C4-2B (cell line): ENCODE measurements at regions not wholly inside any gene's neighbourhood (a gene's known extent, or its start where the extent isn't known, plus 50 kb on each side); places are given as distances from the start of the nearest gene placed in this dataset.

Experiments
- ZFX ChIP-seq: fragments of 450-650 bp; IDR thresholded peaks from 2 replicates; pipeline ENCODE4 v1.6.1; 2017
- TF ChIP-seq, protein P1 (sequence below): fragments of 450-650 bp; conservative IDR thresholded peaks from 2 replicates; pipeline ENCODE4 v1.5.1; 2017; ENCODE audit warnings: mild to moderate bottlenecking

DNA sequence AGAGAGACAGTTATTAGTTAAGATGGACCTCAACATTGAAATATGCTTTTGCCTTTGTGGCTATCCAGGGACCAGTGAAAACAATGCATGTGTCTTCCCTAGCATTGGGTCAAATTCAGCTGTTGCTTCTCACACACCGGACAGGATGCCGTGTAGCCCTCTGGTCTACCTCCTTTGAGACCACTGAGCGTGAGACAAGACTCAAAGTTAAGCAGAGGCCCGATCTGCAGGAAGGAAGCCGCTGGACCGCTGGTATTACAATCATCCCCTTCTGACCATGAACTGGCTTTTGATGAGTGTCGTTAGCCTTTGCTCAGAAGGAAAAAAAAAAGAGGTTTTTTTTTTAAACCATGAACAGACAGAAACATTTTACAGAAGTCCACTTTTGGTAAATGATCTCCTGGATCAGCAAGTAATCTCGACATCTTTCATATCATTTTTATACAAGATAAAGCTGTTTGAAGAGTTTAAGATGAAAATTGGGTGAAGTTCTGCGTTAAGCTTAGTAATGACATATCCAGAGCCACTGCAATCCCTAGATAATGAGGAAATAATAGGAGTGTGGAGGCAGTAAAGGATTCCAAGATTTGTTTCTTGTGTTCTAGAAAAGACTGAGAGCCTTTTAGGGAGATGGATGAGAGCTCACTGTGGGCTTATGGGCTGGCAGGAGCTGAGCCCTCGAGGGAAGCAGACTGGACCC lies 622.8 kb downstream of the QKI start:
- TF ChIP-seq, protein P1, sequence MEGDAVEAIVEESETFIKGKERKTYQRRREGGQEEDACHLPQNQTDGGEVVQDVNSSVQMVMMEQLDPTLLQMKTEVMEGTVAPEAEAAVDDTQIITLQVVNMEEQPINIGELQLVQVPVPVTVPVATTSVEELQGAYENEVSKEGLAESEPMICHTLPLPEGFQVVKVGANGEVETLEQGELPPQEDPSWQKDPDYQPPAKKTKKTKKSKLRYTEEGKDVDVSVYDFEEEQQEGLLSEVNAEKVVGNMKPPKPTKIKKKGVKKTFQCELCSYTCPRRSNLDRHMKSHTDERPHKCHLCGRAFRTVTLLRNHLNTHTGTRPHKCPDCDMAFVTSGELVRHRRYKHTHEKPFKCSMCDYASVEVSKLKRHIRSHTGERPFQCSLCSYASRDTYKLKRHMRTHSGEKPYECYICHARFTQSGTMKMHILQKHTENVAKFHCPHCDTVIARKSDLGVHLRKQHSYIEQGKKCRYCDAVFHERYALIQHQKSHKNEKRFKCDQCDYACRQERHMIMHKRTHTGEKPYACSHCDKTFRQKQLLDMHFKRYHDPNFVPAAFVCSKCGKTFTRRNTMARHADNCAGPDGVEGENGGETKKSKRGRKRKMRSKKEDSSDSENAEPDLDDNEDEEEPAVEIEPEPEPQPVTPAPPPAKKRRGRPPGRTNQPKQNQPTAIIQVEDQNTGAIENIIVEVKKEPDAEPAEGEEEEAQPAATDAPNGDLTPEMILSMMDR = no peak
- no peak for TF ChIP-seq ZFX
